A549 (cell line): ENCODE measurements at regions not wholly inside any gene's neighbourhood (a gene's known extent, or its start where the extent isn't known, plus 50 kb on each side); places are given as distances from the start of the nearest gene placed in this dataset.

Source experiments
- BHLHE40 ChIP-seq: IDR thresholded peaks from 2 replicates; pipeline ENCODE4 v1.6.1; 2012; ENCODE audit warnings: low read depth, low read length, inconsistent platforms
- CEBPB ChIP-seq, 2 experiments: fragments of >200 bp in 1 of 2; sonication (Bioruptor Twin) in 1 of 2; formaldehyde crosslinking in 1 of 2; IDR thresholded peaks; 2 replicates each; pipeline ENCODE4 v1.6.1; 2012 to 2016
- CHD4 ChIP-seq: fragments of 200-600 bp; sonication (generic); IDR thresholded peaks from 2 replicates; pipeline ENCODE4 v1.6.1; 2016; ENCODE audit warnings: antibody characterized with exemption, mild to moderate bottlenecking, borderline replicate concordance
- EP300 ChIP-seq, 2 experiments: fragments of >200 bp; sonication (Bioruptor Twin); formaldehyde crosslinking; IDR thresholded peaks; 2 replicates in 1 of 2; 3 replicates in 1 of 2; pipeline ENCODE4 v1.6.1; 2016 to 2017
- ESRRA ChIP-seq: fragments of 150-350 bp; IDR thresholded peaks from 2 replicates; pipeline ENCODE4 v1.6.1; 2014; ENCODE audit warnings: mild to moderate bottlenecking, low read length, borderline replicate concordance
- JUN ChIP-seq, 2 experiments: fragments of >200 bp; sonication (Bioruptor Twin); formaldehyde crosslinking; IDR thresholded peaks; 2 replicates in 1 of 2; 3 replicates in 1 of 2; pipeline ENCODE4 v1.6.1; 2016 to 2017
- KDM5A ChIP-seq: fragments of 200-600 bp; sonication (generic); IDR thresholded peaks from 2 replicates; pipeline ENCODE4 v1.6.1; 2016; ENCODE audit warnings: antibody characterized with exemption, mild to moderate bottlenecking
- POLR2A ChIP-seq: IDR thresholded peaks from 2 replicates; pipeline ENCODE4 v1.6.1; 2012; ENCODE audit warnings: mild to moderate bottlenecking, low read length
- TF ChIP-seq, protein P1 (sequence below): fragments of >200 bp; sonication (Bioruptor Twin); formaldehyde crosslinking; IDR thresholded peaks from 3 replicates; pipeline ENCODE4 v1.5.1; 2016
- TF ChIP-seq, protein P2 (sequence below): IDR thresholded peaks from 2 replicates; pipeline ENCODE4 v1.6.1; 2012

DNA sequence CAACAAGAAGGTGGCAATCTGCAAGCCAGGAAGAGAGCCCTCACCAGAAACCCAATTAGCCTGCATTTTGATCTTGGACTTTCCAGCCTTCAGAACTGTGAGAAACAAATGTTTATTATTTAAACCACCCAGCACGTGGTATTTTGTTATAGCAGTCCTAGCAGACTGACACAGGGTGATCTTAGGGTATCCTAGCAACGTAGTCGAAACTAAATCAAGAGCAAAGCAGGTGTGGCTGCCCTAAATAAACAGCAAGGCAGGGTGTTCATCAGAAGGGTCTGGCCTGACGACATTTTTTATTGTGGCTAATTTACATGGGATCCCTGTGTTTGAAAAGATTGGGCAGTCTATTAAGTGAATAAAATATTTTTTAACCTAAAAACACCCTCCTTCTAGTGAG, 198.8 kb downstream of the VEGFC start:
- TF ChIP-seq, protein P1, sequence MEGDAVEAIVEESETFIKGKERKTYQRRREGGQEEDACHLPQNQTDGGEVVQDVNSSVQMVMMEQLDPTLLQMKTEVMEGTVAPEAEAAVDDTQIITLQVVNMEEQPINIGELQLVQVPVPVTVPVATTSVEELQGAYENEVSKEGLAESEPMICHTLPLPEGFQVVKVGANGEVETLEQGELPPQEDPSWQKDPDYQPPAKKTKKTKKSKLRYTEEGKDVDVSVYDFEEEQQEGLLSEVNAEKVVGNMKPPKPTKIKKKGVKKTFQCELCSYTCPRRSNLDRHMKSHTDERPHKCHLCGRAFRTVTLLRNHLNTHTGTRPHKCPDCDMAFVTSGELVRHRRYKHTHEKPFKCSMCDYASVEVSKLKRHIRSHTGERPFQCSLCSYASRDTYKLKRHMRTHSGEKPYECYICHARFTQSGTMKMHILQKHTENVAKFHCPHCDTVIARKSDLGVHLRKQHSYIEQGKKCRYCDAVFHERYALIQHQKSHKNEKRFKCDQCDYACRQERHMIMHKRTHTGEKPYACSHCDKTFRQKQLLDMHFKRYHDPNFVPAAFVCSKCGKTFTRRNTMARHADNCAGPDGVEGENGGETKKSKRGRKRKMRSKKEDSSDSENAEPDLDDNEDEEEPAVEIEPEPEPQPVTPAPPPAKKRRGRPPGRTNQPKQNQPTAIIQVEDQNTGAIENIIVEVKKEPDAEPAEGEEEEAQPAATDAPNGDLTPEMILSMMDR, result no peak
- TF ChIP-seq KDM5A, result no peak
- no peak for TF ChIP-seq JUN (IDR thresholded peaks at IDR 0.05)
- no peak for TF ChIP-seq BHLHE40
- TF ChIP-seq CHD4, result no peak
- TF ChIP-seq ESRRA, result no peak
- TF ChIP-seq, protein P2, sequence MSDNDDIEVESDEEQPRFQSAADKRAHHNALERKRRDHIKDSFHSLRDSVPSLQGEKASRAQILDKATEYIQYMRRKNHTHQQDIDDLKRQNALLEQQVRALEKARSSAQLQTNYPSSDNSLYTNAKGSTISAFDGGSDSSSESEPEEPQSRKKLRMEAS, result no peak
- TF ChIP-seq EP300 (IDR thresholded peaks at IDR 0.05), result no peak
- no peak for TF ChIP-seq POLR2A
- TF ChIP-seq CEBPB (IDR thresholded peaks at IDR 0.05), result no peak
